ENCODE measurements at regions not wholly inside any gene's neighbourhood (a gene's known extent, or its start where the extent isn't known, plus 50 kb on each side); places are given as distances from the start of the nearest gene placed in this dataset.

DNA sequence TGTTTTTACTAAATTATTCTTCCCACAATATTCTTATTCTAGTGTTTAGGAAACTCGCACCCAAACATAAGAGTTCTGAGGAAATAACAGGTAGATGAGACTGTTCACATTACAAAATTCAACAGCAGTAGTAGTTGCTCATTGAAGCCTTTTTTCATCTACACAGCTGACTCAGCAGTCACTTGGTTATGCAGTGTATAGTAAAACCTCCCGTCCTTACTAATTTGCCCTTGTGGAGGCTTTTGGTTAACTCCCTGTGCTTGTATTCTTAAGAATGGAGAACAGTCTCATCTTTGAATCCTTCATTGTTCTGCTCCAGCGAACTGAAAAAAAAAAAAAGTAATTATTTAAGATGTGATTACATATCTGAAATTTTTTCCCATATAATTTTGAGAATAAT lies 1716.6 kb downstream of the PCDH7 start:
- Histone ChIP-seq H3K36me3 (ENCODE audit: low read depth, low read length) (no peaks in the 10 kb centered on the region), H3F3A (ENCODE audit: low read length, unreplicated experiment) (no peaks in the 10 kb centered on the region), H3K9me3 (ENCODE audit: low read length) (no peaks in the 10 kb centered on the region), H3K4me1 (ENCODE audit: insufficient read depth, low read length) (peaks cover 12% of the 10 kb centered on the region), H3K9me2 (replicated peaks; ENCODE audit: low read length) (no peaks in the 10 kb centered on the region), H3K79me2 (ENCODE audit: low read length) (no peaks in the 10 kb centered on the region), H3K9ac (ENCODE audit: low read length) (no peak overlapping the region), H3K27ac (ENCODE audit: low read length) (no peak overlapping the region), H3K4me2 (ENCODE audit: low read length) (no peak overlapping the region), H3K4me3 (ENCODE audit: low read length) (no peak overlapping the region), H4K20me1 (ENCODE audit: low read length) (no peaks in the 10 kb centered on the region), H2AFZ (ENCODE audit: low read length) (no peak overlapping the region), H3K27me3 (ENCODE audit: low read length) (no peaks in the 10 kb centered on the region)
- ATAC-seq = no peak
- ChIA-PET CTCF (no interaction called here), POLR2A (ENCODE audit: unreplicated experiment) (no interaction called here)
- DNase-seq = no peak
- BruUV-seq (replicated peaks) = no TSS peak
- intact Hi-C loops (cut with micrococcal nuclease) = no loop called here
- TF ChIP-seq EZH2 (IDR thresholded peaks at IDR 0.05; ENCODE audit: low read length, unreplicated experiment) (no peak), EZH2phosphoT487 (IDR thresholded peaks at IDR 0.05; ENCODE audit: borderline replicate concordance, low read length) (no peak), CTCF (conservative IDR thresholded peaks at IDR 0.05; ENCODE audit: low read depth, low read length) (no peak)

- no peaks in the 10 kb centered on the region for H3K27me3 ChIP-seq (ENCODE audit: low read length)
- no peak overlapping the region for H3K4me2 ChIP-seq (ENCODE audit: low read length)
- no peak for DNase-seq
- H3K9ac ChIP-seq (ENCODE audit: low read length) = no peak overlapping the region
- BruUV-seq (replicated peaks) = no TSS peak
- H4K20me1 ChIP-seq (ENCODE audit: low read length) = no peaks in the 10 kb centered on the region
- H3K4me3 ChIP-seq (ENCODE audit: low read length) = no peak overlapping the region
- H2AFZ ChIP-seq (ENCODE audit: low read length) = no peak overlapping the region
- H3K27ac ChIP-seq (ENCODE audit: low read length) = no peak overlapping the region
- no peaks in the 10 kb centered on the region for H3F3A ChIP-seq (ENCODE audit: low read length, unreplicated experiment)
- POLR2A ChIA-PET (ENCODE audit: unreplicated experiment) = no interaction called here
- intact Hi-C loops (cut with micrococcal nuclease) = no loop called here
- H3K9me3 ChIP-seq (ENCODE audit: low read length) = no peaks in the 10 kb centered on the region
- ATAC-seq = no peak
- no peaks in the 10 kb centered on the region for H3K4me1 ChIP-seq (ENCODE audit: insufficient read depth, low read length)
- H3K9me2 ChIP-seq (replicated peaks; ENCODE audit: low read length) = no peaks in the 10 kb centered on the region
- CTCF ChIA-PET = no interaction called here
- no peaks in the 10 kb centered on the region for H3K36me3 ChIP-seq (ENCODE audit: low read depth, low read length)
- TF ChIP-seq CTCF (conservative IDR thresholded peaks at IDR 0.05; ENCODE audit: low read depth, low read length) (no peak), EZH2phosphoT487 (IDR thresholded peaks at IDR 0.05; ENCODE audit: borderline replicate concordance, low read length) (no peak), EZH2 (IDR thresholded peaks at IDR 0.05; ENCODE audit: low read length, unreplicated experiment) (no peak)
- no peaks in the 10 kb centered on the region for H3K79me2 ChIP-seq (ENCODE audit: low read length)
Observed at GRCh38 chr4:32440391-32440790, 1720.2 kb downstream of the PCDH7 start.

- no peaks in the 10 kb centered on the region for H4K20me1 ChIP-seq (ENCODE audit: low read length)
- H3K27ac ChIP-seq (ENCODE audit: low read length) = no peak overlapping the region
- H3K9me2 ChIP-seq (replicated peaks; ENCODE audit: low read length) = no peaks in the 10 kb centered on the region
- POLR2A ChIA-PET (ENCODE audit: unreplicated experiment) = no interaction called here
- H3K27me3 ChIP-seq (ENCODE audit: low read length) = no peaks in the 10 kb centered on the region
- no peaks in the 10 kb centered on the region for H3K79me2 ChIP-seq (ENCODE audit: low read length)
- H3K36me3 ChIP-seq (ENCODE audit: low read depth, low read length) = no peaks in the 10 kb centered on the region
- intact Hi-C loops (cut with micrococcal nuclease) = no loop called here
- H3F3A ChIP-seq (ENCODE audit: low read length, unreplicated experiment) = no peaks in the 10 kb centered on the region
- H3K9ac ChIP-seq (ENCODE audit: low read length) = no peak overlapping the region
- no peaks in the 10 kb centered on the region for H3K9me3 ChIP-seq (ENCODE audit: low read length)
- no peak overlapping the region for H2AFZ ChIP-seq (ENCODE audit: low read length)
- TF ChIP-seq EZH2phosphoT487 (IDR thresholded peaks at IDR 0.05; ENCODE audit: borderline replicate concordance, low read length) = no peak
- no peak for TF ChIP-seq CTCF (conservative IDR thresholded peaks at IDR 0.05; ENCODE audit: low read depth, low read length)
- no peak for TF ChIP-seq EZH2 (IDR thresholded peaks at IDR 0.05; ENCODE audit: low read length, unreplicated experiment)
- BruUV-seq (replicated peaks) = no TSS peak
- ATAC-seq (no peak), DNase-seq (no peak)
- no peak overlapping the region for H3K4me2 ChIP-seq (ENCODE audit: low read length)
- no peak overlapping the region for H3K4me3 ChIP-seq (ENCODE audit: low read length)
- no peaks in the 10 kb centered on the region for H3K4me1 ChIP-seq (ENCODE audit: insufficient read depth, low read length)
- CTCF ChIA-PET = no interaction called here
Observed at GRCh38 chr4:32454482-32454881, 1734.3 kb downstream of the PCDH7 start.
